OCI-LY3 (cell line): ENCODE measurements at regions not wholly inside any gene's neighbourhood (a gene's known extent, or its start where the extent isn't known, plus 50 kb on each side); places are given as distances from the start of the nearest gene placed in this dataset.

ENCODE experiments used
- H2AFZ ChIP-seq: fragments of 200-600, 300-600 bp; shearing (Covaris generic); 2 replicates; pipeline ENCODE4 v1.6.0; 2014; ENCODE audit warnings: antibody characterized with exemption, low read depth, low read length
- H3K27ac ChIP-seq: fragments of 200-600, 300-600 bp; sonication (generic); 2 replicates; pipeline ENCODE4 v1.5.1; 2014; ENCODE audit warnings: mild to moderate bottlenecking, low read length, moderate library complexity, mixed read lengths
- H3K27me3 ChIP-seq: fragments of 200-600, 300-600 bp; sonication (generic); 2 replicates; pipeline ENCODE4 v1.6.1; 2014; ENCODE audit warnings: low read depth, low read length, mixed read lengths
- H3K36me3 ChIP-seq: fragments of 200-600, 300-600 bp; sonication (generic); replicated peaks from 2 replicates; pipeline ENCODE3; 2014; ENCODE audit warnings: low read depth, low read length, mixed read lengths
- H3K4me1 ChIP-seq: fragments of 300-600, 200-600 bp; sonication (generic); 2 replicates; pipeline ENCODE4 v1.6.1; 2014; ENCODE audit warnings: low read length, mixed read lengths
- H3K4me2 ChIP-seq: fragments of 200-600, 300-600 bp; sonication (generic); 2 replicates; pipeline ENCODE4 v1.6.1; 2014; ENCODE audit warnings: low read length, mixed read lengths
- H3K4me3 ChIP-seq: fragments of 300-600, 200-600 bp; sonication (generic); 2 replicates; pipeline ENCODE4 v1.5.1; 2014; ENCODE audit warnings: antibody characterized with exemption, mild to moderate bottlenecking, low read length, moderate library complexity
- H3K79me2 ChIP-seq: fragments of 300-600, 200-600 bp; shearing (Covaris generic); 2 replicates; pipeline ENCODE4 v1.6.1; 2014; ENCODE audit warnings: mild to moderate bottlenecking, low read length, mixed read lengths
- H3K9ac ChIP-seq: fragments of 300-600, 200-600 bp; shearing (Covaris generic); 2 replicates; pipeline ENCODE4 v1.6.0; 2014; ENCODE audit warnings: mild to moderate bottlenecking, low read length, moderate library complexity
- H3K9me3 ChIP-seq: fragments of 200-600, 300-600 bp; shearing (Covaris generic); 2 replicates; pipeline ENCODE4 v1.6.1; 2014; ENCODE audit warnings: low read length, mixed read lengths; ENCODE audit not compliant: insufficient read depth
- H4K20me1 ChIP-seq: fragments of 200-600, 300-600 bp; sonication (generic); 2 replicates; pipeline ENCODE4 v1.6.1; 2016; ENCODE audit warnings: low read length, mixed read lengths; ENCODE audit not compliant: insufficient read depth
- EZH2phosphoT487 ChIP-seq: fragments of 200-600 bp; shearing (Covaris generic); IDR thresholded peaks from 2 replicates; pipeline ENCODE4 v1.6.1; 2018; ENCODE audit warnings: antibody characterized with exemption, mixed run types, low read depth
- TF ChIP-seq, protein P1 (sequence below): fragments of 200-600, 300-600 bp; sonication (generic); IDR thresholded peaks from 2 replicates; pipeline ENCODE4 v1.5.1; 2014; ENCODE audit warnings: antibody characterized with exemption, low read length, low read depth

DNA sequence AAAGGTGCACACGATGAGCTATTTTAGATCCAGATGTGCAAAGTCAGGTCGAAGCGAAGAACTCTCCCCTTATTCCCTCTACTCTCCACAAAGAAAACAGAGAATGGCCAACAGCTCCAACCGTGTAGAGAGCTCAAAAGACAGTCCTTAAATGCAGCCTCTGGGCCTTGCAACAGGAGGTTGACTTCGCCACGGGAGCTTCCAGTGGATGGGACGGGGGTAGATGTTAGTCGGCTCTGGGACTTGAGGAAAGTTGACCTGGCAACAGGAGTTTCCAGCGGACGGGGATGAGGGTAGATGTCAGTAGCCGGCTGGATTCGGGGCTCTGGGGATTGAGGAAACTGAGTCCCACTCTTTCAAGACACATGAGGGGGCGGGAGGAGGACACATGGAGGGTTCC lies 450.4 kb downstream of the BRD1 start:
- TF ChIP-seq EZH2phosphoT487, result no peak
- no peaks in the 10 kb centered on the region for H3K27me3 ChIP-seq
- no peaks in the 10 kb centered on the region for H3K9me3 ChIP-seq
- no peaks in the 10 kb centered on the region for H4K20me1 ChIP-seq
- no peak overlapping the region for H3K9ac ChIP-seq
- H3K4me3 ChIP-seq, result no peak overlapping the region
- H3K4me2 ChIP-seq, result no peak overlapping the region
- H3K27ac ChIP-seq, result no peak overlapping the region
- no peaks in the 10 kb centered on the region for H3K36me3 ChIP-seq
- H2AFZ ChIP-seq, result no peak overlapping the region
- H3K4me1 ChIP-seq, result no peaks in the 10 kb centered on the region
- H3K79me2 ChIP-seq, result no peaks in the 10 kb centered on the region

- no peaks in the 10 kb centered on the region for H3K4me1 ChIP-seq
- H3K36me3 ChIP-seq, result no peaks in the 10 kb centered on the region
- H3K9ac ChIP-seq, result no peak overlapping the region
- H3K27me3 ChIP-seq, result no peaks in the 10 kb centered on the region
- no peak overlapping the region for H3K4me3 ChIP-seq
- H2AFZ ChIP-seq, result no peak overlapping the region
- no peaks in the 10 kb centered on the region for H4K20me1 ChIP-seq
- no peak overlapping the region for H3K4me2 ChIP-seq
- H3K79me2 ChIP-seq, result no peaks in the 10 kb centered on the region
- H3K27ac ChIP-seq, result no peak overlapping the region
- TF ChIP-seq EZH2phosphoT487, result no peak
- TF ChIP-seq, protein P1, sequence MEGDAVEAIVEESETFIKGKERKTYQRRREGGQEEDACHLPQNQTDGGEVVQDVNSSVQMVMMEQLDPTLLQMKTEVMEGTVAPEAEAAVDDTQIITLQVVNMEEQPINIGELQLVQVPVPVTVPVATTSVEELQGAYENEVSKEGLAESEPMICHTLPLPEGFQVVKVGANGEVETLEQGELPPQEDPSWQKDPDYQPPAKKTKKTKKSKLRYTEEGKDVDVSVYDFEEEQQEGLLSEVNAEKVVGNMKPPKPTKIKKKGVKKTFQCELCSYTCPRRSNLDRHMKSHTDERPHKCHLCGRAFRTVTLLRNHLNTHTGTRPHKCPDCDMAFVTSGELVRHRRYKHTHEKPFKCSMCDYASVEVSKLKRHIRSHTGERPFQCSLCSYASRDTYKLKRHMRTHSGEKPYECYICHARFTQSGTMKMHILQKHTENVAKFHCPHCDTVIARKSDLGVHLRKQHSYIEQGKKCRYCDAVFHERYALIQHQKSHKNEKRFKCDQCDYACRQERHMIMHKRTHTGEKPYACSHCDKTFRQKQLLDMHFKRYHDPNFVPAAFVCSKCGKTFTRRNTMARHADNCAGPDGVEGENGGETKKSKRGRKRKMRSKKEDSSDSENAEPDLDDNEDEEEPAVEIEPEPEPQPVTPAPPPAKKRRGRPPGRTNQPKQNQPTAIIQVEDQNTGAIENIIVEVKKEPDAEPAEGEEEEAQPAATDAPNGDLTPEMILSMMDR, result no peak
- H3K9me3 ChIP-seq, result no peaks in the 10 kb centered on the region
Measured at GRCh38 chr22:49373801-49374226, 453.9 kb downstream of the BRD1 start.

GRCh38 chr22:49373289-49373666 lies 454.4 kb downstream of the BRD1 start:
- H3K9me3 ChIP-seq, result no peaks in the 10 kb centered on the region

GRCh38 chr22:49372530-49373288 lies 455.0 kb downstream of the BRD1 start:
- no peak overlapping the region for H3K4me3 ChIP-seq
- H2AFZ ChIP-seq, result no peak overlapping the region
- H3K79me2 ChIP-seq, result no peaks in the 10 kb centered on the region
- H4K20me1 ChIP-seq, result no peaks in the 10 kb centered on the region
- H3K4me1 ChIP-seq, result no peaks in the 10 kb centered on the region
- TF ChIP-seq, protein P1, result no peak
- TF ChIP-seq EZH2phosphoT487, result no peak
- H3K36me3 ChIP-seq, result no peaks in the 10 kb centered on the region
- H3K4me2 ChIP-seq, result no peak overlapping the region
- H3K9ac ChIP-seq, result no peak overlapping the region
- H3K27me3 ChIP-seq, result no peaks in the 10 kb centered on the region
- no peaks in the 10 kb centered on the region for H3K9me3 ChIP-seq
- no peak overlapping the region for H3K27ac ChIP-seq

More at GRCh38 chr22:49373289-49373666, 454.4 kb downstream of the BRD1 start:
- Histone ChIP-seq H3K4me2 (no peak overlapping the region), H3K36me3 (no peaks in the 10 kb centered on the region), H2AFZ (no peak overlapping the region), H3K27ac (no peak overlapping the region), H3K4me3 (no peak overlapping the region), H3K9ac (no peak overlapping the region), H3K79me2 (no peaks in the 10 kb centered on the region), H3K4me1 (no peaks in the 10 kb centered on the region), H3K27me3 (no peaks in the 10 kb centered on the region), H4K20me1 (no peaks in the 10 kb centered on the region)
- no peak for TF ChIP-seq EZH2phosphoT487
- TF ChIP-seq, protein P1, result no peak
